ENCODE measurements at regions not wholly inside any gene's neighbourhood (a gene's known extent, or its start where the extent isn't known, plus 50 kb on each side); places are given as distances from the start of the nearest gene placed in this dataset.
A peak's percentile ranks its signal among the peaks of the same experiment; 100 is the strongest.
"Not testable (repeated sequence)": the region's sequence is repeated elsewhere in the genome, so short reads cannot be mapped to it uniquely, and the experiment has no call there.

- Histone ChIP-seq H3K27ac (ENCODE audit: low read depth, low read length) (no peak overlapping the region), H3K36me3 (ENCODE audit: control insufficient read depth, insufficient read depth, low read length) (no peaks in the 10 kb centered on the region), H3K27me3 (ENCODE audit: control insufficient read depth, insufficient read depth, low read length) (no peaks in the 10 kb centered on the region), H3K4me3 (ENCODE audit: low read depth, low read length) (no peak overlapping the region), H3K4me1 (ENCODE audit: control insufficient read depth, insufficient read depth, low read length) (no peaks in the 10 kb centered on the region), H3K9me3 (ENCODE audit: control insufficient read depth, insufficient read depth, low read length) (peaks cover 2% of the 10 kb centered on the region)
- 80% methylated on average over 1 of the region's 1 CpG for WGBS (ENCODE audit: insufficient coverage)
- no peak for DNase-seq (ENCODE audit: low read depth in 4 of 6, low spot score in 6 of 6)
These were observed 188.2 kb upstream of the ZNF804A start for GRCh38 chr2:184410160-184410559.

GRCh38 chr2:184413221-184413620 is 185.1 kb upstream of the ZNF804A start:
- no CpG with 5 or more reads among the region's 2 CpGs for WGBS (ENCODE audit: insufficient coverage)
- Histone ChIP-seq H3K9me3 (ENCODE audit: control insufficient read depth, insufficient read depth, low read length) (no peaks in the 10 kb centered on the region), H3K27me3 (ENCODE audit: control insufficient read depth, insufficient read depth, low read length) (no peaks in the 10 kb centered on the region), H3K4me3 (ENCODE audit: low read depth, low read length) (no peak overlapping the region), H3K27ac (ENCODE audit: low read depth, low read length) (no peak overlapping the region), H3K4me1 (ENCODE audit: control insufficient read depth, insufficient read depth, low read length) (no peaks in the 10 kb centered on the region), H3K36me3 (ENCODE audit: control insufficient read depth, insufficient read depth, low read length) (no peaks in the 10 kb centered on the region)
- peak in 1 of 6 donors; percentile 32 for DNase-seq (ENCODE audit: low read depth in 4 of 6, low spot score in 6 of 6)

DNA sequence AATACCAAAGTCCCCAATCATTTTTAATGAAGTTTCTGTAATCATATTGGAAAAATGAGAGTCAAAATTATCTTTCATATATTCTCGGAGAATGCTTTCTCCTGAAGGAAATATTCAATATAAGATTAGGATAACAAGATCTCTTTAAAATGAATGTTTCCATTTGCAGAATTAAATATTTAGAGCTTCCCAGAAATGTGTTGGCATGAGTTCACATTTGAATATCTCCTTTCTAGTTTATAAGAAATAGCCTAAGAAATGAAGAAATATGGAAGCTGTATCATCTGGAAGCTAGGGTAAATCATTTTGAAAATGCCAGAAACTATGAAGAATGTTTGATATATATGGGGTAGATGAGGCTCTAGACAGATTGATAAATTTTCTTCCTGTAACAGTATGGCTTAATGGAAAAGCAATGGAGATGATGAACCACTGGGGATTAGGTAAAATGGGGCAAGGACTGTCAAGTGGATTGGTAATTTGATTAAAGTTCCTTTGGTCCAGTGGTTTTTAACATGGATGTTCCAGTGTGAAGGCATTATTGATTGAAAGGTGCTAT is 184.6 kb upstream of the ZNF804A start:
- H3K4me3 ChIP-seq (ENCODE audit: low read depth, low read length), result no peak overlapping the region
- H3K4me1 ChIP-seq (ENCODE audit: control insufficient read depth, insufficient read depth, low read length), result no peaks in the 10 kb centered on the region
- WGBS (ENCODE audit: insufficient coverage), result no CpG with 5 or more reads among the region's 1 CpG
- H3K36me3 ChIP-seq (ENCODE audit: control insufficient read depth, insufficient read depth, low read length), result no peaks in the 10 kb centered on the region
- no peaks in the 10 kb centered on the region for H3K27me3 ChIP-seq (ENCODE audit: control insufficient read depth, insufficient read depth, low read length)
- H3K27ac ChIP-seq (ENCODE audit: low read depth, low read length), result no peak overlapping the region
- H3K9me3 ChIP-seq (ENCODE audit: control insufficient read depth, insufficient read depth, low read length), result no peaks in the 10 kb centered on the region
- DNase-seq (ENCODE audit: low read depth in 4 of 6, low spot score in 6 of 6), result no peak

DNA sequence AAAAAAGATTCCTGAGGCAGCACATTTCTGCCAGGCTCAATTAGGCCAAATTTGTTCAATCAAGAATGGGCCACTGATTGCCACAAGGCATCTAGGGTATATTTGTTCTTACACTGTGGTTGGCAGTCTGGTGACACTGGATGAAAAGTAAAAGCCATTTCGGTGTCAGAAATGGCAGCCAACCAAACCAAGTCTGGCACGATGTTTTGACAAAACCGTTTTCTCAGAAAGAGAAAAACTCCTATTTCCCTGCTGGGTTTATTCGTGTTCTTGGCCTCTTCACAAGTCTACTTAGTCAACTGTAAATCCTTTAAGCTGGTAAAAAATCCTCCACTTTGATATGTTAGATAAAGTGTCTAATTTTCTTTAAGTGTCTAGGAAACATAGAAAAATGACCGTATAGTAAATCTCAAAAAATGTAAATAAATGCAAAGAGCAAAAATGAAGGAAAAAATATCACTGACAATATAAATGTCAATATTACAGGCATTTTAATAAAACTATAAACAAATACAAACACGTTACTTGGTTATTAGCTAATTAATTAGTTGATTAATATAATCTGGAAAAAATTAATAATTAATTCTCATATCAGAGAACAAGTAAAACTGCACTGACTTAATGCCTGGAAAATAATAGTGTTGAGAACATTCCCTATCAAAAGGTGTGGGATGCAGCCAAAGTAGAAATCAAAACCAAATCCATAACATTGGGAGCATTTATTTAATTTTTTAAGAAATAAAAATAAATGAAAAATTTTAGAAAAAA is 182.0 kb upstream of the ZNF804A start:
- no peaks in the 10 kb centered on the region for H3K4me1 ChIP-seq (ENCODE audit: control insufficient read depth, insufficient read depth, low read length)
- H3K36me3 ChIP-seq (ENCODE audit: control insufficient read depth, insufficient read depth, low read length), result no peaks in the 10 kb centered on the region
- WGBS (ENCODE audit: insufficient coverage), result 45% methylated on average over 3 of the region's 6 CpGs
- DNase-seq (ENCODE audit: low read depth in 4 of 6, low spot score in 6 of 6), result peak in 2 of 6 donors; percentile 4 to 77
- H3K4me3 ChIP-seq (ENCODE audit: low read depth, low read length), result no peak overlapping the region
- H3K27me3 ChIP-seq (ENCODE audit: control insufficient read depth, insufficient read depth, low read length), result no peaks in the 10 kb centered on the region
- no peak overlapping the region for H3K27ac ChIP-seq (ENCODE audit: low read depth, low read length)
- H3K9me3 ChIP-seq (ENCODE audit: control insufficient read depth, insufficient read depth, low read length), result no peaks in the 10 kb centered on the region

DNA sequence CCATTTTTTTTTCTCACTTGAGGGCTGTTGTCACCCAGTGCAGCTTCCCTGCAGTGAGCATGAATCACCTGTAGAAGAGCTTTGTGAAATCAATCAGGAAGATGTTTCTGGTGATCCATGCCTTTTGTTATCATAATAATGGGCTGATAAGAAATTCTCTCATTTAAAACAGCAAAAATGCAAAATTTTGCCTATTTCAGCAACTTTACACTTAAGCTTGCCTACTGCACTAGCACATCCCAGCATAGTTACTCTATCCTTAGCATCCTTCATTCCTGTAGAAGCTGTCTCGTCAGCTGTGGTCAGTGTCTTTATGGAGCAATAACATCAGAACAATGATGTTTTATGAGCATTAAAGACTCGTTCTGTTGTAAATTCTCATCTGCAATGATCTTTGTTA is 178.6 kb upstream of the ZNF804A start:
- Histone ChIP-seq H3K4me3 (ENCODE audit: low read depth, low read length) (no peak overlapping the region), H3K4me1 (ENCODE audit: control insufficient read depth, insufficient read depth, low read length) (no peaks in the 10 kb centered on the region), H3K9me3 (ENCODE audit: control insufficient read depth, insufficient read depth, low read length) (no peaks in the 10 kb centered on the region), H3K36me3 (ENCODE audit: control insufficient read depth, insufficient read depth, low read length) (no peaks in the 10 kb centered on the region), H3K27me3 (ENCODE audit: control insufficient read depth, insufficient read depth, low read length) (no peaks in the 10 kb centered on the region), H3K27ac (ENCODE audit: low read depth, low read length) (no peak overlapping the region)
- no CpG with 5 or more reads among the region's 2 CpGs for WGBS (ENCODE audit: insufficient coverage)
- DNase-seq (ENCODE audit: low read depth in 4 of 6, low spot score in 6 of 6), result no peak

- H3K27ac ChIP-seq (ENCODE audit: low read depth, low read length); H3K4me3 ChIP-seq (ENCODE audit: low read depth, low read length); H3K27me3 ChIP-seq (ENCODE audit: control insufficient read depth, insufficient read depth, low read length); H3K36me3 ChIP-seq (ENCODE audit: control insufficient read depth, insufficient read depth, low read length); DNase-seq (ENCODE audit: low read depth in 4 of 6, low spot score in 6 of 6); H3K4me1 ChIP-seq (ENCODE audit: control insufficient read depth, insufficient read depth, low read length); H3K9me3 ChIP-seq (ENCODE audit: control insufficient read depth, insufficient read depth, low read length): not testable (repeated sequence)
- WGBS (ENCODE audit: insufficient coverage), result 95% methylated on average over 3 of the region's 11 CpGs
These were observed 176.9 kb upstream of the ZNF804A start for GRCh38 chr2:184421456-184421855.

GRCh38 chr2:184425083-184425482 is 173.2 kb upstream of the ZNF804A start:
- Histone ChIP-seq H3K36me3 (ENCODE audit: control insufficient read depth, insufficient read depth, low read length) (no peaks in the 10 kb centered on the region), H3K4me1 (ENCODE audit: control insufficient read depth, insufficient read depth, low read length) (no peaks in the 10 kb centered on the region), H3K27me3 (ENCODE audit: control insufficient read depth, insufficient read depth, low read length) (no peaks in the 10 kb centered on the region), H3K9me3 (ENCODE audit: control insufficient read depth, insufficient read depth, low read length) (no peaks in the 10 kb centered on the region), H3K4me3 (ENCODE audit: low read depth, low read length) (no peak overlapping the region), H3K27ac (ENCODE audit: low read depth, low read length) (no peak overlapping the region)
- WGBS (ENCODE audit: insufficient coverage), result no CpG with 5 or more reads among the region's 2 CpGs
- no peak for DNase-seq (ENCODE audit: low read depth in 4 of 6, low spot score in 6 of 6)

GRCh38 chr2:184444217-184444616 is 154.1 kb upstream of the ZNF804A start:
- Histone ChIP-seq H3K4me1 (ENCODE audit: control insufficient read depth, insufficient read depth, low read length) (no peaks in the 10 kb centered on the region), H3K9me3 (ENCODE audit: control insufficient read depth, insufficient read depth, low read length) (no peaks in the 10 kb centered on the region), H3K4me3 (ENCODE audit: low read depth, low read length) (no peak overlapping the region), H3K36me3 (ENCODE audit: control insufficient read depth, insufficient read depth, low read length) (no peaks in the 10 kb centered on the region), H3K27ac (ENCODE audit: low read depth, low read length) (no peak overlapping the region), H3K27me3 (ENCODE audit: control insufficient read depth, insufficient read depth, low read length) (no peaks in the 10 kb centered on the region)
- no CpG with 5 or more reads among the region's 2 CpGs for WGBS (ENCODE audit: insufficient coverage)
- peak in 1 of 6 donors; percentile 5 for DNase-seq (ENCODE audit: low read depth in 4 of 6, low spot score in 6 of 6)

GRCh38 chr2:184444623-184445223 is 153.6 kb upstream of the ZNF804A start:
- Histone ChIP-seq H3K36me3 (ENCODE audit: control insufficient read depth, insufficient read depth, low read length) (no peaks in the 10 kb centered on the region), H3K27ac (ENCODE audit: low read depth, low read length) (no peak overlapping the region), H3K4me3 (ENCODE audit: low read depth, low read length) (no peak overlapping the region), H3K9me3 (ENCODE audit: control insufficient read depth, insufficient read depth, low read length) (no peaks in the 10 kb centered on the region), H3K4me1 (ENCODE audit: control insufficient read depth, insufficient read depth, low read length) (no peaks in the 10 kb centered on the region), H3K27me3 (ENCODE audit: control insufficient read depth, insufficient read depth, low read length) (no peaks in the 10 kb centered on the region)
- WGBS (ENCODE audit: insufficient coverage), result no CpG with 5 or more reads among the region's 4 CpGs
- no peak for DNase-seq (ENCODE audit: low read depth in 4 of 6, low spot score in 6 of 6)

DNA sequence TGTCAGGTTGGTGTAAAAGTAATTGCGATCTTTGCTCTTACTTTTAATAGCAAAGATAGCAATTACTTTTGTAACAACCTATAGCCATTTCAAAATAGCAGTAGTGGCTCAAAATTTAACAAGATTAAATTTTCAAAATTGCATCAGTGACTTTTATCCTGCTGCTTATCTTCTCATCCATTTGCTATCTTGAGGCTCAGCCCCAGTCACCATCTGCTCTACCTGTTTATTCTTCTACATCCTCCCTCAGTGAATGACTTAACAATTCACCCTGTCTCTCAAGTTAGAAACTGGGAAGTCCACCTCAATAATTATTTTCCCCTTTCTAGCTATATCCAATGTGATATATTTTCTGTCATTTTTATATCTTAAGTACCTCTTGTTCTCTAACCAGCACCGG is 148.6 kb upstream of the ZNF804A start:
- no peak for DNase-seq (ENCODE audit: low read depth in 4 of 6, low spot score in 6 of 6)
- WGBS (ENCODE audit: insufficient coverage), result 90% methylated on average over 1 of the region's 2 CpGs
- no peaks in the 10 kb centered on the region for H3K27me3 ChIP-seq (ENCODE audit: control insufficient read depth, insufficient read depth, low read length)
- no peaks in the 10 kb centered on the region for H3K9me3 ChIP-seq (ENCODE audit: control insufficient read depth, insufficient read depth, low read length)
- H3K4me1 ChIP-seq (ENCODE audit: control insufficient read depth, insufficient read depth, low read length), result no peaks in the 10 kb centered on the region
- H3K27ac ChIP-seq (ENCODE audit: low read depth, low read length), result no peak overlapping the region
- no peaks in the 10 kb centered on the region for H3K36me3 ChIP-seq (ENCODE audit: control insufficient read depth, insufficient read depth, low read length)
- H3K4me3 ChIP-seq (ENCODE audit: low read depth, low read length), result no peak overlapping the region
